ENCODE measurements at regions not wholly inside any gene's neighbourhood (a gene's known extent, or its start where the extent isn't known, plus 50 kb on each side); places are given as distances from the start of the nearest gene placed in this dataset.

- TF ChIP-seq ZNF768 (tag by site-specific recombination; IDR thresholded peaks at IDR 0.05) = no peak
- no peak for TF ChIP-seq ZNF792 (tag by site-specific recombination; IDR thresholded peaks at IDR 0.05)
- no peak for TF ChIP-seq CTCF (tag by site-specific recombination; IDR thresholded peaks at IDR 0.05)
- no peak for TF ChIP-seq ZNF561 (tag by site-specific recombination; IDR thresholded peaks at IDR 0.05; ENCODE audit: borderline replicate concordance)
Measured at GRCh38 chr2:39894082-39894481, 115.0 kb upstream of the THUMPD2 start.
